ENCODE measurements at regions not wholly inside any gene's neighbourhood (a gene's known extent, or its start where the extent isn't known, plus 50 kb on each side); places are given as distances from the start of the nearest gene placed in this dataset.

DNA sequence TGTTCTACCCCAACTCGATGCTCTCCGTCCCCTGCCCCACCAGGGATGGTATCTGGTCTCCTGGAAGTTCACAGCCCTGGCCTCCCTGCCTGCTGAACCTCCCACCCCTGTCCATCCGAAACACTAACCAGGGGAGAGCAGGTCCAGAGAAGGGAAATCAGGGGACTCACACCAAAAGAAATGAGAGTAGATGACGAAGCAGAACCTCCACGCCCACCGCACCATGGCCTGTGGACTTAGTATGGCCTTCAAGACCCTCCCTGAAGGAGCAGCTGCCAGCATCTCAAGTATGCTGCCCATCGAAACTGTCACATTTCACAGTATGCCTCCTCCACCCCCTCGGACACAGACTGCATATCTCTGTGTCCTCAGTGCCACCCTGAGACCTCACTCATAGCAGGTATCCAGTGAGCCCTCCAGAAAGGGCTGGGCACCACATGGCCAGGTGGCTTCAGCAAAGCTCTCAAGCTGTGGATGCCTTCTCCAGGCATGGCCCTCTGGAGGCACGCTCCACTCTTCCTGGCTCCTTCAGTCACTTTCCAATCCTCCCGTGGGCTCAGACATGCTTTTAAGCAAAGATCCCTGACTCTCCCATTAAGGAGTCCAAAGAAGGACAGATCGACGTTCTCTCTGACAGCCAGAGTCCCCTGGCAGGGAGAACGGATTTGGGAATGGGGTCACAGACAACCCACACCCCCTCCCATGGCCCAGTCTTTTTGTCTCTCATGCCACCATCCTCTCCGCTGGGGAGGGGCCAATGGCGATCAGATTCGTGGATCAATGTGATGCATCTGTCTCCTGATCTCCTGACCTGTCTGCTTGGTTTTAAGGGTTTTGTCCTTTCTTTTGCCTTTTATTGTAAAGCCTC lies 158.4 kb downstream of the ANKRD60 start:
- TF ChIP-seq CTCF (IDR thresholded peaks at IDR 0.05; ENCODE audit: insufficient read depth, low read length) (no peak), REST (IDR thresholded peaks at IDR 0.05; ENCODE audit: insufficient replicate concordance, low read depth) (no peak), POLR2AphosphoS5 (IDR thresholded peaks at IDR 0.05; ENCODE audit: low read depth) (no peak), GABPA (IDR thresholded peaks at IDR 0.05; ENCODE audit: low read depth) (no peak), SPI1 (IDR thresholded peaks at IDR 0.05; ENCODE audit: borderline replicate concordance, low read depth) (no peak)
